Ecto neural progenitor cell (in vitro differentiated cells): ENCODE measurements at regions not wholly inside any gene's neighbourhood (a gene's known extent, or its start where the extent isn't known, plus 50 kb on each side); places are given as distances from the start of the nearest gene placed in this dataset.
A peak's percentile ranks its signal among the peaks of the same experiment; 100 is the strongest.

ENCODE experiments used
- DNase-seq: peaks from one replicate; pipeline ENCODE4 v3.0.0-alpha.2; 2018; ENCODE audit warnings: low spot score

DNA sequence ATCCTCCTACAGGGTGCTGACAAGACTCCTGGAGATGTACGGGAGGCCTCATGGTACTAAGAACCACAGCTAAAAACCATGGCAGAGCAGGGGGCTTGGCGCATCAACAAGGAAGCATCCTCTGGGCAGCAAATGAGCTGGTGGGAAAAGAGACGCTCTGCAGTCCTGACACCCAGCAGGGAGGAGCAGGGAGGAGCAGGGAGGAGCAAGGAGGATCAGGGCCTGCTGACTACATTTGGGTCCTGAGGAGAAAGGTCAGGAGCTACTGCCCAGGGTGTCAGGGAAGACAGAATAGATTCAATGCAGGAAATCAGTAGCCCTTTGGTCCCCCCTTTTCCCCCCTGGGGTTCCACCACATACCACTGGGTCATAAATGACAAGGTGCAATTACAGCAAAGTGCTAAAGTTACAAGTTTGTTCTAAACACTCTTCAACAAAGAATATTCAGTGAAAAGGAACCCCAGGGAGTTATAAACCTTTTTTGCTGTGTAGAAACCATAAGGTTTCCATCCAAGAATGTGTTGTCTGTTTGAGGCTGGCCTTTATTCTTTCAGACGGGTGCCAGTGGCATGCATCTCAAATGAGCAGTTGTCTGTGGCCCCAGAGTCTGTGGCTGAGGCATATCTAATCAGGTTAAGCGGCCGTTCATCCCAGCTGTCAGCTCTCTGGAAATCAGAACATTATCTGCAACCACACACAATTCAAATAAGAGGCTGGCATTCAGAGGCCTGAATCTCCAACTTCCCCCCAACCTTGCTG, 325.0 kb downstream of the CDC5L start:
- DNase-seq: peak; percentile 62

DNA sequence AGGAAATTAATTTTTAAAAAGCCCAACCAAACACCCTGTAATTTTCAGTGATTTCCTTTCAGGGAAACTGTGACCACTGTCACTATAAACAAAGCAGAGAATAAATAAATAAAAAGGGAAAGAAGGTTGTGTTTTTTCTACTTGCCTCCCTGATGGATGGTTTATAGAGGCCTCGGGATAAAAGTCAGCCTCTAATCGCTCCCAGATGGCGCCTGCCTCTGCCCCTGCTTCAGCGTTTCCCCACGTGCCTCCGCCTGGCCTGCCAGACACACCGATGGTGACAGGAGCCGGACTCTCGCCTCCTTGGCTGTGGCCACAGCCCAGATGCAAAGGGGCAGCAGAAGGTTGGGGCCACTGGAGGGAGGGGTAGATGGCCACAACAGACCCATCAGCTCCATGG, 327.7 kb downstream of the CDC5L start:
- DNase-seq: no peak

DNA sequence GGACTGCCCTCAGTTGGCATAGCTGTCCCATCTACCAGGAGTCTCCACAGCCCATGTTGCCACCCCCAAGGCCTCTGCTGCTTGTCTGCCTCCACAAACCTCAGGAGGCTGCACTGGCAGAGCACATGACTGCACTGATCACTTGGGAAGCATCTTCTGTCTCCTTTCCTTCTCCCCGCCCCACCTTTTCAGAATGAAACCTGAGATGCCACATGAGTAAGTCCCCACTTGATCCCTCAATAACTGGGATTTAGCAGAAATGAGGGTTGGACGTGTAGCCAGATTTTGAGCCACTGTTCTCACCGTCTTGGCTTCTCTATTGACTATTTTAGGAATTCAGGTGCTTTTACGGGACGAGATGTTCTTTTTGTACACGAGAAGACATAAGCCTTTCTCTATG, 328.4 kb downstream of the CDC5L start:
- DNase-seq: no peak

DNA sequence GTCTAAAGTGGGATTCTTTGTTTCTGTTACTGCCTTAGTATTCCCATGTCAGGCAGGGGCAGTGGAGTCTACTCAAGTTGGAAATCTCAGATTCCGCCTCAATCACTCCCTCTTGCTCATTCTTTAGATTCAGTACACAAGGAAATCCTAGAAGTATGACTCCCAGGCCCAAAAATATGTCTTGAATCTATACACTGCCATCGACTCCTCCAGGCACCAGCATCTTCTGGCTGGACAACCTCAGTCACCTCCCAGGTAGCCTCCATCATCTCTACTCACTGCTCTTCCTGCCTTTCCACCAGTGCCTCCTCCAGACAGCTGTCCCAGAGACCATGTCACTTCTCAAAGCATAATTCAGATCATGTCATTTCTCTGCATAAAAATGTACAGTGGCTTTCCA, 329.9 kb downstream of the CDC5L start:
- DNase-seq: no peak

DNA sequence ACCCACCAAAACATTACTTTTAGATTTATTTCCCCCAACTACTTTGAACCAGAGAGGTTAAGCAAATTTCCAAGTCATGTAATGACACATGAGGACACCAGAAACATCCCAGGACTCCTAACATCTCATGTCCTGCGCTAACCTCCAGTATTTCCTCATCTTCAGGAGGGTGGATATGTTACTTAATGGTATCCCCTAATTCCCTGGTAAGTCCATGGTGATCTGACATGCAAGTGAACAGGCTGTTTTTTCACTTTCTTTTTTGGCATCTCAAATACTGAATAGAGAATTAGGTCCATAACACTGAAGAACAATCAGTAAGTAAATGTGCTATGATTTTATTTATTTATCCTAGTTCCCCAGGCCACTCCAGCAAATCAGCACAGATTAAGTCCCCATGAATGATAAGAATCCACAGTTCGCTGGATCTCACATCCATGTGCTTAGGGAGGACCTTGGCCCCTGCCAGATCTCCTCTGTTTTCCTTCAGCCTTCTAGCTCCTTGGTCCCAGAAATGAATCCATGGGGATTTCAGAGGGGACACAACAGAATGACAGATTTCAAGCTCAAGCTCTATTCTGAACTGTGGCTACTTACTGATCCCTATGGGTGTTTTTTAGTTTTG, 334.6 kb downstream of the CDC5L start:
- no peak for DNase-seq

DNA sequence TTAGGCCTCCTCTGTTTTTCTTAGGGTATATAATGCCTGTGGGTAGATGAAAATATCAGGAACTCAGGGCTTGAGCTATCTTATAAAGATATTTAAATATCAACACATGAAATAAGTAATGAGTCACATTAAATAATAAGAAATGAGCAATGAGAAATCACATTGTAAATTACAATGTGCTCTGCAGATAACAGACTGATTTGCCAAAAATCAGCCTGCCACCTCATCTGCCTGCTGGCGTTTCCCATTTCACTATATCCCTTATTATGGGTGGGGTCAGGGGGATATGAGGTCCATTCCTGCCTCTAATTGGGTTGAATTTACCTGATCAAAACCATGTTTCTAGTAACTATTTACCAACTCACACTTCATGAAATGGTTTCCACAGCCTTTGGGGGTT, 335.2 kb downstream of the CDC5L start:
- no peak for DNase-seq

DNA sequence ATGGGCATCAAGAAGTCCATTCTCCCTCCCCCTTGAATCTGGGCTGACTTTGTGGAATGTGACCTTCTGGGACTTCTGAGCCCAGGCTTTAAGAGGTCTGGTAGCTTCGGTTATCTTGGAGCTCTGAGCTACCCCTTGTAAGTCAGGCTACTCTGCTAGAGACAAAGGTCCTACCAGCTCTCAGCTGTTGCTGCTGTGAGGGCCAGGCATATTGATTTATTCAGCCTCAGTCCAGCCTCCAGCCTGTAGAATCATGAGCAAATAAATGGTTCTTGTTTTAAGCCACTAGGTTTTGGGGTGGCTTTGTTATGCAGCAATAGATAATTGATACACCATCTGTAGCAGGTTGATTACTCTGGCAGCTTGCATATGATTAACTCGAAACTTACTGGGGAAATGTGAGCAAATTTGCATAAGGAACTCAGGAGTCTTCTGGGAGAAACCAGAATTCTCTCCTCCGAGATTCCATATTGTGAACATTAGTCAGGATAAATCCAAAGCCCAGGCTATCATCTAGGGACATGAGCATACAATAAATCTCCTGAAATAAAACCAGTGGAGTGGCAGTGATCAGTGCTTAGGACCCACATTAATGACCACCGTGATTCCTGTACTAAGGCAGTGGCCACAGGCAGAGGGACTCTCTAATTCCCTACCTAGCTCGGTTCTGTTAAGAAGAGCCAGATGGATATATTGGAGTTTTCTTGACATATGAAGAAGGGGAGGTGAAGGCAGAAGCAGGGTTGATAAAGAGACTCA, 336.1 kb downstream of the CDC5L start:
- DNase-seq: peak; percentile 43

DNA sequence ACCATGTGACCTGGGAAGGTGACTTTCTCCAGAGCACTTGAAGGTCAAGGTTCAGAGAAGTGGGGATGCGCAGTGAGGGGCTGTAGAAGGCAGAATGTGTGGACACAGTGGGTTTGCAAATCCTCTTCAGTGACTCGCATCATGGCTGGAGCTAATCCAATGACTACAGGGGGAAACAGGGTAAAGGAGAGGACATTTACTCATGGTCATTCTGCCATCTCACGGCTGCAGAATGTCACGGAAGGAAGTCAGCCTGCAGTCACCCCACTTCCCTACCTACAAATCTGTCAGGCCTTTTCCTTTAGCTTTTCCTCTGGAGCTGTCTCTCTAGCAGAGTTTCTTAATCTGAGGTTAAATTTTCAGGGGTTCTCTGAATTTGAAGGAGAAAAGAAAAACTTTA, 337.6 kb downstream of the CDC5L start:
- DNase-seq: peak; percentile 19

DNA sequence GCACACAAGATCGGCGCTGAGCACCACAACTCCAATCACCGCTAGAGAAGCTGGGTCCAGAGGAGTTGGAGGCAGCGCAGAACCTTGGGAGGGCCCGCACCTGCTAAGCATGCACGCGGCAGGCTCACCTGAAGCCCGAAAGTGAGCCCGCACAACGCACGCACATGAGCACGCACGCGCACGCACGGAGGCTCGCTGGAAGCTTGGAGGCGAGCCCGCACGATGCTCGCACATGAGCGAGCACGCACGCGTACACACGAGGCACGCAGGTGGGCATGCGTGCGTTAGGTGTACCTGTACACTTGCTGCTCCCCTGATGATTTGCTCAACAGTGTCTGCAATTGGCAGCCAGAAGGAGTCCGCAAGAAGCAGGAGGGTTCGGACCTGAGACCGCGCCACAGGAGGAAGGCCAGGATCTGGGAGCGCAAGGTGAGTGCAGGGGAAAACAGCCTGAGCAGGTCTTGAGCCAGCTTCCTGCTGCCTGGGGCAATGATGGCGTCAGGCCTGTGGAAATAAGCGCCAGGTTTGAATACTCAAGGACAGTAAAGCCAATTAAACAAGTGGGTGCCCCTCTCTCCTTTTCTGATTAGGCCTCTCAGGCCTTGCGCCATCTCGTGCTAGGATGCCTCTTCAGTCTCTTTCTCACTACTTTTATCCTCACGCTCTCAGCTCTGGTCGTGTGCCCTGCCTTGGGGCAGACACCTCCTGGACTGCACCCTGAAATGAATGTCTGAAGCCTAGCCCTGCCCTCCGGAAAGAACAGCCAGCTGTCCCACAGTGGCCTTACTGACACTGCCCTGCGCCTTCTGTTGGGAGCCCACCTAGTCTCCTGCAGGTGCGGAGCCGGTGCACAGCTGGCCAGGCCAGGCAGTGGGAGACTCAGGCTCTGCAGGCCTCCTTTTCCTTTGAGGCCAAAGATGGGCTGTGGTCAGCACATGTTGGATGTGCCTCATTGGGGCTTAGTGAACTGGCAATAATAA, 340.4 kb downstream of the CDC5L start:
- peak; percentile 36 for DNase-seq

DNA sequence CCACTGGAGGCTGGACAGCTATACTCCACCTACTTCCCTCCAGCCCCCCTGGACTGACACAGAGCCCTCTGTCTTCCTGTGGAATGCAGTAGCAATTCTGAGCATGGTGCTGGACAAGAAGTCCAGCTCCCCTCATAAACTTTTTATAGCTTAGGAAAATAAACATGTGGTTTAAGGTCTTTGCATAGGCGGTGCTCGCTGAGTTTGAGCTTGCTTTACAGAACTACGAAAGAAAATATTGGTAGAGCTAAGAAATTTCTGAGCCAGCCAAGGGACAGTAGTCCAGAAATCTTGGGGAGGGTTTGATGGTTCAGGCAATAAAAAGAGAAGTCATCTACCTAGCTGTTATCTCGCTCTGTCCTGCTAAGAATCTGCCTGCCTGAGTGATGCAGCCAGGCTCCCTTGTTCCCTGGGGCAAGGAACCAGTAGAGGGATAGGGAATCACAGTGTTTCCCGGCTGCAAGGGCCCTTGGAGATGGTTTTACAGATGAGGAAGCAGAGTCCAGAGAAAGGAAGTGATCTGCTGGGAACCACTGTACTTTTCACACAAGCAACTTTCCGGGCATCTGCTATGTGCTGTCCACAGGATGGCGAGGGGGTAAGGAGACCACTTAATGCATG, 343.4 kb downstream of the CDC5L start:
- DNase-seq: peak; percentile 36

DNA sequence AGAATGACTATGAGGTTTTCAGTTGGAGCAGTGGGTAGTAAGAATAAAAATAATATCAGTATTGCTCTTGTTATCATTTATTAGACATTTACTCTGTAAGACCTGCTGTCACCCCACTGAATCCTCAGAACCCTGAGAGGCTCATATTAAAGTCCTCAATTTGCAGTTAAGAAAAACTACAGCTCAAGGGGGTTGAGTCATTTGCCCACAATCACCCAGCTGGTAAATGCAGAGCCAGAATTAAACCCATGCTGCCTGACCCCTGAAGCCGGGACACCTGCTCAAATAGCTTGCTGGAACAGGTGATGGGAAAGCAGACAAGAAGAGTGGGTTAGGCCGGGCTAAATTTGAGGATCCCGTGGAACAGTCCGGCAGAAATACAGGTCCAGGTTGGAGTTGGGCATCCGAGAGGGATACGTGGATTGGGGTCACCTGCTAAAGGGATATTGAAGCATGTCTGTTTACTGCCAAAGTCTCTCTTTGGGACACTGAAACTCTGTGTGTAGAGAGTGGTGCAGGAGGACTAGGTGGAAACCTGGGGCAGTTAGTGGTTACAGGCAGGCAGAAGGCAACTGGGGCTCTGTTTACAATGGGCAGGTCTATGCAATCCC, 344.1 kb downstream of the CDC5L start:
- DNase-seq: peak; percentile 25

DNA sequence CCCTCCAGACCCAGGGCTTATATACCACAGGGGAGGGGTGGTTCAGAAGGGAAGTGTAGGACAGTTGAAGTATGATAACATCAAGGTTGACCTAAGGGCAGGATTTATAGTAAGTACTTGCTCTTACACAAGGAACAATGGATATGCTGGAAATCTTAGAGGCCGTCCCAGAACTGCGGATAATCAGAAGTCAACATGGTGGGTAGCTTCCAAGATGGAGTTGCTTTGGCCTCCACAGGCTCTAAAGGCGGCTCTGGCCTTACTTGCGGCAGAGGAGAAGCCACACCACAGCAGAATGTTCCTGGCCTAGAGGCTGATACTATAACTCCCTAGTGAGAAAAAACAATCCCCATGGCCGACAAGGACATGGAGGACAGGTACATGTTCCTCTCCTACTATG, 344.7 kb downstream of the CDC5L start:
- peak; percentile 19 for DNase-seq

DNA sequence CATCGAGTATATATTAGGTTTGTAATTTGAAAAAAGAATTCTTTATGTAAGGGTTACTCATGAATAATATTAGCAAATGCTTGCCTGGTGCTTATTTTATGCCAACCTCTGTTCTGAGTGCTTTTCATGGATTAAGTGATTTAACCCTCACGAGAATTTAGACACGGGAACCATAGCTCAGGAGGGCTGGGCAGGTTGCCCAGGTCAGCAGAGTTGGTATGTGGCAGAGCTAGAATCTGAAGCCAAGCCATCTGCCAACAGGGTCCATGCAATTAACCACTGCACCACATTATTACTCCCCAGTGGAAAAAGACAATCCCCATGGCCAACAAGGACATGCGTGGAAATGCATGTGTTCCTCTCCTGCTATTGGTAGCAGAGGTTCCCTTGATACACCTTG, 345.6 kb downstream of the CDC5L start:
- DNase-seq: no peak

DNA sequence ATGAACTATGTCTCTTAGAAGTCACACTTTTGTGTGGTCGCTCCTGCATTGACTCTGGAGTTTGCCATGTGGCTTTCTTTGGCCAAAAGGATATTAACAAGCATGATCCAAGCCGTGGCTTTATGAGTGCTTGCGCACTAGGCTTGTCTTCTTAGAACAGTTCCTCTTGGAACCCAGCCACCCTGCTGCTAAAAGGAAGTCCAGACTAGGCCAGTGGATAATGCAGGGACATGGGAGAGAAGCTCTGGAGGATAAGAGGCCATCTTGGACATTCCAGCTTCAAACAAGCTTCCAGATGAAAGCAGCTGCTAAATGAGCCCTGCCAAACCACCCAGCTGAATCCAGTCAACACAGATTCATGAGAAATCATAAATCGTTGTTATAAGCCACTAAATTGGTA, 346.4 kb downstream of the CDC5L start:
- no peak for DNase-seq

DNA sequence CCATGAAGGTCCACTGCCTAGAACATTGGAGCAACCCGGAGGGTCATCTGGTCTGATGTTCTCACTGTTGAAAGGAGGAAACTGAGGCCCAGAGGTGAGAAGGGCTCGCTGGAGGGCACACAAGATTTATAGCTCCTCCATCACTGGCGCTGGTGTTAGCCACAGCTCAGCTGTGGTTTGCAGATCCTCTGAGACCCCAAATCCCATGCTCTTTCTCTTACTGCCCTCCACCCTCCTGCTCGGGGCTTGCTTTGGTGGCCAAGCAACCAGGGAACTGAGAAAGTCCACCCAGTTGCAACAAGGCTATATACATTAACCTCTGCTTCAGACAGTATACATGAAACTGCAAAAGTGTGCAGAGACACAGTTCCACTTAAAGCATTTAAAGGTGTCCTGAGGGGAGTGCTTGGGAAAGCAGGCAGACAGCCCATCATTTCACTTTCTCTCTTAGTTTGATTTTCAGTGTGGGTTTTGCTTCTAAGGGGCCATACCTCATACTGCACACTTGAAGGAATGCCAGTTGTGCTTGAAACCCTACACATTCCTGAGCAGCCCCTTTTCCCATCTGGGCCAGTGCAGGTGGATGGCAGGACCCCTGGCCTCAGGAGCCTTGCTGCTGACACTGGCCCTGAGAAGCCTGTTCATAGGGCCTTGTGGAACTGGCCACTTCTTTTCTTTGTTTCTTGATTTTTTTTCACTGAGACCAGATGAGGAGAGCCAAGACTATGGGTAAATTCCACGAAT, 347.6 kb downstream of the CDC5L start:
- peak; percentile 20 for DNase-seq

DNA sequence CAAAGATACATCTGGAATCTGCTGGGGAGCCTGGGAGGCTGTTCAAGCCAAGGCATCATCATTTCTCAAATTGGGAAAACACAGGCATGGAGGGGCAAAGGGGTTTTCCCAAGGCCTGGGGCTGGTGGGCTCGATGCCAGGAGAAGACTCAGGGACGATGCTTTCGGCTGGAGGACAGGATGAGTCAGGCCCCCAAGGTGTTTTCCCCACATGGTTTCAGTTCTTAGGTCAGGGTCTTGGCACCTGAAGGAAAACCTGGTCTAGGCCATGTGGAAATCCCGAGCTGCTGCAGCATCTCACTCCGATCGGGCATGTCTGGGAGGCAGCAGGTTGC, 348.1 kb downstream of the CDC5L start:
- DNase-seq: no peak

DNA sequence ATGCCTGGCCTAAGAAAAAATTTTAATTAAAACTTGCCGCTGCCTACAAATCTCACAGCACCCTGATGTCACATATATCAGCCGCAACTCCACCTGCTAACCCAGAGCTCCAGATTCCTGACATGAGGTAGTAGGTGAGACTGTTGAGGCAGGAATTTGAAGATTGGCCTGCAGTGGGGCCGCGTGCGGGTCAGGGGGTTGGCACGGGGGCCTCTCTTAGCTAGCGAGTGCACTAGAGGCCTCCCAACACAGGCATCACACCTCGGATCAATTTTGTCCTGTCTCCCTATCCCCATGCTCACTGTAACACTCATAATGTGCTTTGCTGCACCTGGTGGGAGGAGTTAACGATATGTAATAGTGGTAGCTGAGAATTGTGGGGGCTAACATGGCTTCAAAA, 349.8 kb downstream of the CDC5L start:
- DNase-seq: no peak

DNA sequence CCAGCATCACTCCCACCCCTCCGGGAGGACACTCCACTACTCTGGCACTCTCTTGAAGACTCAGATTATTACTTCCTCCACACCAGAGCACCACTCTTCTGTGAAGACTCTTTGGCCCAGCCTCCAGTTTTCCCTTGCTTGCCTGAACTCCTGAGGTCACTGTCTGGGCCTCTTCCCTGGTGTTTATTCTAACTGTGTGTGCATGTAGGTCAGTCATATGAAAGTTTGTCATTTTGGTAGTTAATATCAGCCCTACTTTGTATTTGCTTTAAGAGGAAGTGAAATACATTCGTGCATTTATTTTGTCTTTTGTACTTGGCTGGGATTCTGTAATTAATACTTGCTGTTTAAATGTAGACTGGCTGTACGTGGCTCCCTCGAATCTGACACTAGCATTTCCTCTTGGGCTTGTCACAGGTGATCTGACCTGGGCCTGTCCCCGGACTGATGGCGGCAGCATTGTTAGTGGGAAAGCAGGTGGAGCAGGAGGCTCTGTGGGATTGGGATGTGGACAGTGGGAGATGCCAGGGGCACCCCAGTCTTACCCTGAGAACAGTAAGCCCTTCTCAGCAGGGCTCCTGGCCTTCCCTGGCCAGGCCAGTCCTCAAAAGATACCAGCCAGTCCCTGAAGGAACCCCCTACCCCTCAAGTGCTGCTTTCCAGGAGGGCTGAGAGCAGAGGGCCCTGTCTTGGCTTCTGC, 350.5 kb downstream of the CDC5L start:
- DNase-seq: no peak

DNA sequence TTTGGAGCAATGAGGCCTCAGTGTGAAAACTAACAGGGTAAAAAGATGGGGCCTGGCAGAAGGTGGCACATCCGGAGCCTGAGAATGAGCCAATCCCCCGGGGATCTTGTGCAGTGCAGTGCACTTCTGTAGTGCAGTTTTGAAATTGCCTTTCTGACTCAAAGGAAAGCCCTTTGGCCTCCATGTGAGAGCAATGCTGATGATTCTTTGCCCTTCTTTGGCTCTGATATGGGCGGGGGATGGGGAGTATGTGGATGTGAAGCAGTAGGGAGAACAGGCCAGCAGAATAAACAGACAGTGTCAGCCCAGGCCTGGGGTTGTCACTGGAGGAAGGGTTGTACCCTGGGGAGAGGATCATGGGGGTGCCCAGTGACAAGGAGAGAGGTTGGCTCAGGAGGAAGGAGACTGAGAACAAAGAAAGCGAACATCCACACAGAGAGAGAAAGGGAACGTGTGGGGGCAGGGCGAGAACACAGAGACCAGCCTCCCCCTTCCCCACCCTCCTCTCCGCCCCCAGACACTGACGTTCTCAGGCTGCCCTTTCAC, 351.2 kb downstream of the CDC5L start:
- DNase-seq: no peak

DNA sequence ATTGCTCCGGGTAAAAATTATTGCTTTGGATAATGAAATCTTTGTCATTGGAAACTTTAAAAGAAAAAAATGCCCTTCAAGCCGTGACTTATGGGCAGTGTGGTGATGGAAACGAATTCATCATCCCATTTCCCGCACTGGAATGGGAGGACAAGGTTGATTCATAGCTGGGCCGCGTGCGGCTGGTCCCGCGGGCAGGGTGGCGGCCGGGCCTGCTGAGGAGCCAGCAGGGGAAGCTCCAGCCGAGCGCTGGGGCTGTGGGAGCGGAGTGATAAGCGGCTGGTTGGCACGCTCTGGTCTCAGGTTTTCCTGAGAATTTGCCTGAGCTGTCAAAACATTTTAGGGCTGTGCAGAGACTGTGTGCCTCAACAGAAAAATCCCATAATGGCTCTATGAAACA, 351.7 kb downstream of the CDC5L start:
- DNase-seq: no peak
